Left ventricle myocardium inferior (tissue), 1 donor: ENCODE measurements at regions not wholly inside any gene's neighbourhood (a gene's known extent, or its start where the extent isn't known, plus 50 kb on each side); places are given as distances from the start of the nearest gene placed in this dataset.

Experiments used
- DNase-seq: peaks from one replicate; pipeline ENCODE4 v3.0.0-alpha.2; 2020
- H3K27ac ChIP-seq: fragments of 200-600 bp; replicated peaks from 2 replicates; pipeline ENCODE4 v1.8.0; 2021
- H3K27me3 ChIP-seq: fragments of 200-600 bp; 2 replicates; pipeline ENCODE4 v1.8.0; 2021; ENCODE audit warnings: low read depth
- H3K36me3 ChIP-seq: fragments of 200-600 bp; 2 replicates; pipeline ENCODE4 v1.8.0; 2021
- H3K4me1 ChIP-seq: fragments of 200-600 bp; 2 replicates; pipeline ENCODE4 v1.8.0; 2021
- H3K4me3 ChIP-seq: fragments of 200-600 bp; 2 replicates; pipeline ENCODE4 v1.8.0; 2021; ENCODE audit warnings: mild to moderate bottlenecking, moderate library complexity
- H3K9me3 ChIP-seq: fragments of 200-600 bp; replicated peaks from 2 replicates; pipeline ENCODE4 v1.8.0; 2021
- CTCF ChIP-seq: fragments of 200-600 bp; IDR thresholded peaks from 2 replicates; pipeline ENCODE4 v1.8.0; 2021; ENCODE audit warnings: antibody characterized with exemption, mild to moderate bottlenecking, borderline replicate concordance
- intact Hi-C: fragments of 100-400 bp; cut with micrococcal nuclease; formaldehyde crosslinking; loops from one replicate; pipeline ENCODE4 v1.11.0; 2022
- donor health status: DM: no; HTN: yes; CAD: no; lungs with severe emphysema.

- H3K27ac ChIP-seq: no peak overlapping the region
- H3K4me1 ChIP-seq: peaks cover 4% of the 10 kb centered on the region
- H3K27me3 ChIP-seq: no peaks in the 10 kb centered on the region
- DNase-seq: no peak
- H3K36me3 ChIP-seq: no peaks in the 10 kb centered on the region
- intact Hi-C loops: no loop called here
- H3K9me3 ChIP-seq: peaks cover 3% of the 10 kb centered on the region
- no peak for TF ChIP-seq CTCF
- H3K4me3 ChIP-seq: no peak overlapping the region
Measured at GRCh38 chr12:107431942-107432341, 253.7 kb upstream of the PWP1 start.

- H3K27me3 ChIP-seq: peaks cover 9% of the 10 kb centered on the region
- H3K4me1 ChIP-seq: no peaks in the 10 kb centered on the region
- no peaks in the 10 kb centered on the region for H3K36me3 ChIP-seq
- no peak overlapping the region for H3K4me3 ChIP-seq
- H3K27ac ChIP-seq: no peak overlapping the region
- no peak for TF ChIP-seq CTCF
- DNase-seq: no peak
- intact Hi-C loops: no loop called here
- H3K9me3 ChIP-seq: no peaks in the 10 kb centered on the region
Measured at GRCh38 chr12:107435072-107435471, 250.5 kb upstream of the PWP1 start.

- H3K4me1 ChIP-seq: no peaks in the 10 kb centered on the region
- H3K9me3 ChIP-seq: no peaks in the 10 kb centered on the region
- H3K27me3 ChIP-seq: peaks cover 13% of the 10 kb centered on the region
- DNase-seq: no peak
- no peak overlapping the region for H3K4me3 ChIP-seq
- H3K36me3 ChIP-seq: no peaks in the 10 kb centered on the region
- no peak for TF ChIP-seq CTCF
- no peak overlapping the region for H3K27ac ChIP-seq
- intact Hi-C loops: no loop called here
Measured at GRCh38 chr12:107435520-107435919, 250.1 kb upstream of the PWP1 start.

GRCh38 chr12:107436376-107436775 is 249.2 kb upstream of the PWP1 start:
- no peak overlapping the region for H3K4me3 ChIP-seq
- no peak for DNase-seq
- no peaks in the 10 kb centered on the region for H3K36me3 ChIP-seq
- H3K4me1 ChIP-seq: no peaks in the 10 kb centered on the region
- no peak overlapping the region for H3K27ac ChIP-seq
- no peak for TF ChIP-seq CTCF
- H3K9me3 ChIP-seq: no peaks in the 10 kb centered on the region
- intact Hi-C loops: no loop called here
- H3K27me3 ChIP-seq: peaks cover 13% of the 10 kb centered on the region

GRCh38 chr12:107436836-107437235 is 248.8 kb upstream of the PWP1 start:
- intact Hi-C loops: no loop called here
- H3K9me3 ChIP-seq: no peaks in the 10 kb centered on the region
- H3K27me3 ChIP-seq: peaks cover 13% of the 10 kb centered on the region
- DNase-seq: no peak
- H3K4me3 ChIP-seq: no peak overlapping the region
- H3K27ac ChIP-seq: no peak overlapping the region
- no peaks in the 10 kb centered on the region for H3K36me3 ChIP-seq
- H3K4me1 ChIP-seq: no peaks in the 10 kb centered on the region
- TF ChIP-seq CTCF: no peak

GRCh38 chr12:107437954-107438353 is 247.6 kb upstream of the PWP1 start:
- no peak overlapping the region for H3K4me3 ChIP-seq
- no peaks in the 10 kb centered on the region for H3K36me3 ChIP-seq
- DNase-seq: no peak
- no peak overlapping the region for H3K27ac ChIP-seq
- no peak for TF ChIP-seq CTCF
- H3K9me3 ChIP-seq: no peaks in the 10 kb centered on the region
- H3K27me3 ChIP-seq: peaks cover 13% of the 10 kb centered on the region
- no peaks in the 10 kb centered on the region for H3K4me1 ChIP-seq
- intact Hi-C loops: no loop called here
